ENCODE measurements at regions not wholly inside any gene's neighbourhood (a gene's known extent, or its start where the extent isn't known, plus 50 kb on each side); places are given as distances from the start of the nearest gene placed in this dataset.

- intact Hi-C loops (cut with DNase I), result no loop called here
- 66 to 76% methylated on average over 3 of the region's 3 CpGs for WGBS, 2 donors
- Histone ChIP-seq H3K9me3 (no peaks in the 10 kb centered on the region), H3K27me3 (no peaks in the 10 kb centered on the region), H3K36me3 (no peaks in the 10 kb centered on the region), H3K27ac (no peak overlapping the region), H3K4me3 (no peak overlapping the region), H3K4me1 (no peaks in the 10 kb centered on the region)
- TF ChIP-seq POLR2AphosphoS5 (IDR thresholded peaks at IDR 0.05) (no peak), POLR2A (IDR thresholded peaks at IDR 0.05) (no peak), CTCF (IDR thresholded peaks at IDR 0.05) (no peak), EP300 (IDR thresholded peaks at IDR 0.05) (no peak)
- no peak for DNase-seq
Measured at GRCh38 chr5:175054243-175054642, 329.9 kb downstream of the MSX2 start.

- WGBS, 2 donors, result 63 to 76% methylated on average over 2 of the region's 2 CpGs
- intact Hi-C loops (cut with DNase I), result no loop called here
- Histone ChIP-seq H3K27me3 (no peaks in the 10 kb centered on the region), H3K4me3 (no peak overlapping the region), H3K27ac (no peak overlapping the region), H3K4me1 (no peaks in the 10 kb centered on the region), H3K9me3 (no peaks in the 10 kb centered on the region), H3K36me3 (no peaks in the 10 kb centered on the region)
- TF ChIP-seq POLR2A (IDR thresholded peaks at IDR 0.05), result no peak
- no peak for TF ChIP-seq EP300 (IDR thresholded peaks at IDR 0.05)
- no peak for TF ChIP-seq POLR2AphosphoS5 (IDR thresholded peaks at IDR 0.05)
- no peak for TF ChIP-seq CTCF (IDR thresholded peaks at IDR 0.05)
- no peak for DNase-seq
Measured at GRCh38 chr5:175052351-175052750, 328.0 kb downstream of the MSX2 start.

- no peak for DNase-seq
- Histone ChIP-seq H3K36me3 (no peaks in the 10 kb centered on the region), H3K4me3 (no peak overlapping the region), H3K4me1 (no peaks in the 10 kb centered on the region), H3K27me3 (no peaks in the 10 kb centered on the region), H3K27ac (no peak overlapping the region), H3K9me3 (no peaks in the 10 kb centered on the region)
- no peak for TF ChIP-seq EP300 (IDR thresholded peaks at IDR 0.05)
- TF ChIP-seq POLR2A (IDR thresholded peaks at IDR 0.05), result no peak
- no peak for TF ChIP-seq CTCF (IDR thresholded peaks at IDR 0.05)
- 16 to 45% methylated on average over 1 of the region's 1 CpG for WGBS, 2 donors
- intact Hi-C loops (cut with DNase I), result no loop called here
Measured at GRCh38 chr5:175047048-175047447, 322.7 kb downstream of the MSX2 start.

GRCh38 chr5:175045820-175046219 lies 321.4 kb downstream of the MSX2 start:
- no peaks in the 10 kb centered on the region for H3K9me3 ChIP-seq
- TF ChIP-seq POLR2AphosphoS5 (IDR thresholded peaks at IDR 0.05), result no peak
- TF ChIP-seq POLR2A (IDR thresholded peaks at IDR 0.05), result no peak
- TF ChIP-seq CTCF (IDR thresholded peaks at IDR 0.05), result no peak
- no peak for TF ChIP-seq EP300 (IDR thresholded peaks at IDR 0.05)
- H3K36me3 ChIP-seq, result no peaks in the 10 kb centered on the region
- no peak overlapping the region for H3K27ac ChIP-seq
- no peaks in the 10 kb centered on the region for H3K4me1 ChIP-seq
- intact Hi-C loops (cut with DNase I), result no loop called here
- WGBS, 2 donors, result 33 to 71% methylated on average over 5 of the region's 5 CpGs
- DNase-seq, result no peak
- H3K27me3 ChIP-seq, result no peaks in the 10 kb centered on the region
- no peak overlapping the region for H3K4me3 ChIP-seq

- H3K9me3 ChIP-seq, result no peaks in the 10 kb centered on the region
- H3K27ac ChIP-seq, result no peak overlapping the region
- 97 to 99% methylated on average over 2 of the region's 2 CpGs for WGBS, 2 donors
- H3K36me3 ChIP-seq, result no peaks in the 10 kb centered on the region
- intact Hi-C loops (cut with DNase I), result no loop called here
- H3K4me3 ChIP-seq, result no peak overlapping the region
- H3K27me3 ChIP-seq, result no peaks in the 10 kb centered on the region
- TF ChIP-seq CTCF (IDR thresholded peaks at IDR 0.05) (no peak), POLR2AphosphoS5 (IDR thresholded peaks at IDR 0.05) (no peak), EP300 (IDR thresholded peaks at IDR 0.05) (no peak), POLR2A (IDR thresholded peaks at IDR 0.05) (no peak)
- no peaks in the 10 kb centered on the region for H3K4me1 ChIP-seq
- DNase-seq, result no peak
Measured at GRCh38 chr5:175037820-175038219, 313.4 kb downstream of the MSX2 start.

All from sigmoid colon (tissue), 6 donors.